NCI-H1092 (cell line): ENCODE measurements at regions not wholly inside any gene's neighbourhood (a gene's known extent, or its start where the extent isn't known, plus 50 kb on each side); places are given as distances from the start of the nearest gene placed in this dataset.
"Not testable (repeated sequence)": the region's sequence is repeated elsewhere in the genome, so short reads cannot be mapped to it uniquely, and the experiment has no call there.

Experiments
- DNase-seq: peaks from one replicate; lab custom pipeline; 2025; lab: John Stamatoyannopoulos, UW

GRCh38 chr17:63292421-63292820, 153.7 kb downstream of the CYB561 start:
- DNase-seq = no peak

- DNase-seq = no peak
Observed at GRCh38 chr17:63293323-63294075, 152.6 kb downstream of the CYB561 start.

GRCh38 chr17:63294776-63295175, 151.3 kb downstream of the CYB561 start:
- DNase-seq = no peak

- DNase-seq = no peak
Observed at GRCh38 chr17:63295288-63295687, 150.8 kb downstream of the CYB561 start.

GRCh38 chr17:63295839-63296590, 150.1 kb downstream of the CYB561 start:
- no peak for DNase-seq

- not testable (repeated sequence) for DNase-seq
Observed at GRCh38 chr17:63298916-63299315, 147.2 kb downstream of the CYB561 start.

- no peak for DNase-seq
Observed at GRCh38 chr17:63304704-63305261, 141.3 kb downstream of the CYB561 start.

- no peak for DNase-seq
Observed at GRCh38 chr17:63305857-63306256, 140.2 kb downstream of the CYB561 start.

- no peak for DNase-seq
Observed at GRCh38 chr17:63306855-63307254, 139.3 kb downstream of the CYB561 start.

GRCh38 chr17:63308272-63308671, 137.8 kb downstream of the CYB561 start:
- DNase-seq = no peak

- DNase-seq = no peak
Observed at GRCh38 chr17:63309021-63309420, 137.1 kb downstream of the CYB561 start.

- no peak for DNase-seq
Observed at GRCh38 chr17:63311416-63311937, 134.6 kb downstream of the CYB561 start.

GRCh38 chr17:63314761-63315160, 131.3 kb downstream of the CYB561 start:
- no peak for DNase-seq

- no peak for DNase-seq
Observed at GRCh38 chr17:63316100-63316499, 130.0 kb downstream of the CYB561 start.

- no peak for DNase-seq
Observed at GRCh38 chr17:63317166-63317840, 128.8 kb downstream of the CYB561 start.

- DNase-seq = no peak
Observed at GRCh38 chr17:63325808-63326207, 120.3 kb downstream of the CYB561 start.

- DNase-seq = no peak
Observed at GRCh38 chr17:63329876-63330275, 116.2 kb downstream of the CYB561 start.

GRCh38 chr17:63331301-63332061, 114.6 kb downstream of the CYB561 start:
- no peak for DNase-seq

GRCh38 chr17:63332286-63332685, 113.8 kb downstream of the CYB561 start:
- DNase-seq = no peak

- no peak for DNase-seq
Observed at GRCh38 chr17:63333869-63334268, 112.2 kb downstream of the CYB561 start.

GRCh38 chr17:63335831-63336230, 110.3 kb downstream of the CYB561 start:
- DNase-seq = no peak

- DNase-seq = no peak
Observed at GRCh38 chr17:63337579-63337978, 108.5 kb downstream of the CYB561 start.
